Nephron progenitor cell (in vitro differentiated cells): ENCODE measurements at regions not wholly inside any gene's neighbourhood (a gene's known extent, or its start where the extent isn't known, plus 50 kb on each side); places are given as distances from the start of the nearest gene placed in this dataset.

Source experiments
- DNase-seq: peaks from one replicate; pipeline ENCODE4 v3.0.0; 2021
- H3K27ac Mint-ChIP-seq: 2 replicates; pipeline ENCODE4 v1.8.0; 2021; ENCODE audit warnings: mild to moderate bottlenecking, moderate library complexity, mixed read lengths
- H3K27me3 Mint-ChIP-seq: 2 replicates; pipeline ENCODE4 v1.8.0; 2021; ENCODE audit warnings: mild to moderate bottlenecking, low read depth, mixed read lengths; ENCODE audit not compliant: poor library complexity
- H3K36me3 Mint-ChIP-seq: 2 replicates; pipeline ENCODE4 v1.8.0; 2021; ENCODE audit warnings: low read depth, mixed read lengths
- H3K4me1 Mint-ChIP-seq: 2 replicates; pipeline ENCODE4 v1.8.0; 2021; ENCODE audit warnings: mixed read lengths
- H3K4me3 Mint-ChIP-seq: 2 replicates; pipeline ENCODE4 v1.8.0; 2021; ENCODE audit warnings: mild to moderate bottlenecking, moderate library complexity, mixed read lengths
- H3K9me3 Mint-ChIP-seq: 2 replicates; pipeline ENCODE4 v1.8.0; 2021; ENCODE audit warnings: mild to moderate bottlenecking, moderate library complexity, mixed read lengths
- CTCF ChIP-seq: fragments of 200-600 bp; sonication (generic); IDR thresholded peaks from 2 replicates; pipeline ENCODE4 v1.5.0; 2021; ENCODE audit warnings: antibody characterized with exemption

- Mint-ChIP-seq H3K4me1 (peaks cover 19% of the 10 kb centered on the region), H3K27ac (no peak overlapping the region), H3K27me3 (peaks cover 20% of the 10 kb centered on the region), H3K4me3 (no peak overlapping the region), H3K9me3 (no peaks in the 10 kb centered on the region), H3K36me3 (no peaks in the 10 kb centered on the region)
- no peak for TF ChIP-seq CTCF
- DNase-seq: no peak
These were observed 82.6 kb upstream of the TLE3 start for GRCh38 chr15:70180186-70180875.

GRCh38 chr15:70179309-70179892 is 81.7 kb upstream of the TLE3 start:
- peaks cover 11% of the 10 kb centered on the region for H3K4me1 Mint-ChIP-seq
- H3K4me3 Mint-ChIP-seq: no peak overlapping the region
- no peaks in the 10 kb centered on the region for H3K9me3 Mint-ChIP-seq
- no peaks in the 10 kb centered on the region for H3K36me3 Mint-ChIP-seq
- no peak for TF ChIP-seq CTCF
- no peak for DNase-seq
- no peak overlapping the region for H3K27ac Mint-ChIP-seq
- H3K27me3 Mint-ChIP-seq: peaks cover 20% of the 10 kb centered on the region

- DNase-seq: no peak
- no peaks in the 10 kb centered on the region for H3K9me3 Mint-ChIP-seq
- peaks cover 23% of the 10 kb centered on the region for H3K27me3 Mint-ChIP-seq
These were observed 80.8 kb upstream of the TLE3 start for GRCh38 chr15:70178335-70179084.

GRCh38 chr15:70172566-70173225 is 75.0 kb upstream of the TLE3 start:
- Mint-ChIP-seq H3K27me3 (peaks cover 22% of the 10 kb centered on the region), H3K27ac (no peak overlapping the region), H3K4me3 (no peak overlapping the region), H3K4me1 (peaks cover 16% of the 10 kb centered on the region), H3K36me3 (no peaks in the 10 kb centered on the region), H3K9me3 (no peaks in the 10 kb centered on the region)
- DNase-seq: no peak
- no peak for TF ChIP-seq CTCF

More at GRCh38 chr15:70178335-70179084, 80.8 kb upstream of the TLE3 start:
- no peak overlapping the region for H3K27ac Mint-ChIP-seq
- peaks cover 11% of the 10 kb centered on the region for H3K4me1 Mint-ChIP-seq
- H3K4me3 Mint-ChIP-seq: no peak overlapping the region
- no peaks in the 10 kb centered on the region for H3K36me3 Mint-ChIP-seq
- TF ChIP-seq CTCF: no peak

- no peak for DNase-seq
- H3K9me3 Mint-ChIP-seq: no peaks in the 10 kb centered on the region
- no peaks in the 10 kb centered on the region for H3K36me3 Mint-ChIP-seq
- no peak for TF ChIP-seq CTCF
- H3K27me3 Mint-ChIP-seq: peaks cover 22% of the 10 kb centered on the region
- H3K4me1 Mint-ChIP-seq: peaks cover 16% of the 10 kb centered on the region
- no peak overlapping the region for H3K27ac Mint-ChIP-seq
- H3K4me3 Mint-ChIP-seq: no peak overlapping the region
These were observed 74.4 kb upstream of the TLE3 start for GRCh38 chr15:70172124-70172523.
